ENCODE measurements at regions not wholly inside any gene's neighbourhood (a gene's known extent, or its start where the extent isn't known, plus 50 kb on each side); places are given as distances from the start of the nearest gene placed in this dataset.

GRCh38 chr3:87615506-87615905, 339.1 kb upstream of the POU1F1 start:
- H3K79me1 ChIP-seq (ENCODE audit: low read depth in 1 of 2, low read length in 2 of 2): no peaks in the 10 kb centered on the region
- WGBS, 2 experiments (ENCODE audit: extremely low coverage in 2 of 2, insufficient read length in 1 of 2): 72% methylated on average over 2 of the region's 4 CpGs; no CpG with 5 or more reads in 1 of the 2 experiments
- DNase-seq (no peak), ATAC-seq (ENCODE audit: low read depth) (no peak)
- in situ Hi-C loops (cut with MboI; ENCODE audit: low sequenced_read_pairs) (no loop called here), intact Hi-C loops (cut with micrococcal nuclease) (loop anchor here (2.0 kb wide), 1 partner anchor 151 kb away; no protein-coding TSS in a partner anchor), dilution Hi-C loops (cut with HindIII; ENCODE audit: low sequenced_read_pairs, unreplicated experiment) (no loop called here)
- H3K4me1 ChIP-seq (ENCODE audit: control insufficient read depth, insufficient read depth, low read length): no peaks in the 10 kb centered on the region
- H2BK120ac ChIP-seq (ENCODE audit: low read depth, low read length): no peak overlapping the region
- no peak overlapping the region for H3K27ac ChIP-seq (ENCODE audit: insufficient read depth, low read length)
- H4K5ac ChIP-seq (ENCODE audit: low read depth, low read length): no peak overlapping the region
- no peak overlapping the region for H3K4me3 ChIP-seq (ENCODE audit: insufficient read depth, low read depth, low read length)
- no peak overlapping the region for H3K56ac ChIP-seq (ENCODE audit: extremely low read depth, insufficient read depth, low read length)
- CTCF ChIA-PET: no interaction called here
- H2BK5ac ChIP-seq (ENCODE audit: low read depth, low read length, poor library complexity, severe bottlenecking): no peak overlapping the region
- no peak overlapping the region for H3K14ac ChIP-seq (replicated peaks; ENCODE audit: low read depth, low read length)
- H3K18ac ChIP-seq (ENCODE audit: low read depth, low read length): no peak overlapping the region
- H2AK9ac ChIP-seq (replicated peaks; ENCODE audit: low read depth, low read length, poor library complexity): no peak overlapping the region
- no peak overlapping the region for H2BK20ac ChIP-seq (ENCODE audit: low read depth, low read length)
- no peaks in the 10 kb centered on the region for H3K27me3 ChIP-seq (ENCODE audit: control insufficient read depth, insufficient read depth, low read length)
- H3K36me3 ChIP-seq (ENCODE audit: control insufficient read depth, insufficient read depth, low read length): no peaks in the 10 kb centered on the region
- no peak overlapping the region for H2AK5ac ChIP-seq (ENCODE audit: low read depth, low read length)
- H4K20me1 ChIP-seq (ENCODE audit: insufficient read depth, low read length): no peaks in the 10 kb centered on the region
- peaks cover 19% of the 10 kb centered on the region for H3K9me3 ChIP-seq (ENCODE audit: control insufficient read depth, insufficient read depth, low read length)
- no peak overlapping the region for H2BK15ac ChIP-seq (ENCODE audit: low read depth, low read length)
- TF ChIP-seq BHLHE40 (IDR thresholded peaks at IDR 0.05; ENCODE audit: low read depth, low read length): no peak
- TF ChIP-seq SMC3 (IDR thresholded peaks at IDR 0.05; ENCODE audit: low read depth, low read length): no peak
- TF ChIP-seq RFX5 (IDR thresholded peaks at IDR 0.05; ENCODE audit: low read depth, low read length): no peak
- no peak for TF ChIP-seq CHD1 (IDR thresholded peaks at IDR 0.05; ENCODE audit: low read depth, low read length)
- TF ChIP-seq NFE2L2 (IDR thresholded peaks at IDR 0.05; ENCODE audit: low read depth, low read length): no peak
- TF ChIP-seq, protein P1, sequence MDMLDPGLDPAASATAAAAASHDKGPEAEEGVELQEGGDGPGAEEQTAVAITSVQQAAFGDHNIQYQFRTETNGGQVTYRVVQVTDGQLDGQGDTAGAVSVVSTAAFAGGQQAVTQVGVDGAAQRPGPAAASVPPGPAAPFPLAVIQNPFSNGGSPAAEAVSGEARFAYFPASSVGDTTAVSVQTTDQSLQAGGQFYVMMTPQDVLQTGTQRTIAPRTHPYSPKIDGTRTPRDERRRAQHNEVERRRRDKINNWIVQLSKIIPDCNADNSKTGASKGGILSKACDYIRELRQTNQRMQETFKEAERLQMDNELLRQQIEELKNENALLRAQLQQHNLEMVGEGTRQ (IDR thresholded peaks at IDR 0.05; ENCODE audit: low read depth, low read length): no peak
- TF ChIP-seq FOS (IDR thresholded peaks at IDR 0.05; ENCODE audit: low read depth, low read length): no peak
- no peak for TF ChIP-seq MAZ (IDR thresholded peaks at IDR 0.05; ENCODE audit: borderline replicate concordance, low read depth, low read length)
- TF ChIP-seq RCOR1 (IDR thresholded peaks at IDR 0.05; ENCODE audit: insufficient replicate concordance, low read length): no peak
- TF ChIP-seq, protein P2, sequence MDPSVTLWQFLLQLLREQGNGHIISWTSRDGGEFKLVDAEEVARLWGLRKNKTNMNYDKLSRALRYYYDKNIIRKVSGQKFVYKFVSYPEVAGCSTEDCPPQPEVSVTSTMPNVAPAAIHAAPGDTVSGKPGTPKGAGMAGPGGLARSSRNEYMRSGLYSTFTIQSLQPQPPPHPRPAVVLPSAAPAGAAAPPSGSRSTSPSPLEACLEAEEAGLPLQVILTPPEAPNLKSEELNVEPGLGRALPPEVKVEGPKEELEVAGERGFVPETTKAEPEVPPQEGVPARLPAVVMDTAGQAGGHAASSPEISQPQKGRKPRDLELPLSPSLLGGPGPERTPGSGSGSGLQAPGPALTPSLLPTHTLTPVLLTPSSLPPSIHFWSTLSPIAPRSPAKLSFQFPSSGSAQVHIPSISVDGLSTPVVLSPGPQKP (IDR thresholded peaks at IDR 0.05; ENCODE audit: borderline replicate concordance, low read depth, low read length): no peak
- TF ChIP-seq RAD21 (IDR thresholded peaks at IDR 0.05; ENCODE audit: low read length): no peak
- TF ChIP-seq CEBPB (IDR thresholded peaks at IDR 0.05; ENCODE audit: low read depth, low read length): no peak
- TF ChIP-seq, protein P3, sequence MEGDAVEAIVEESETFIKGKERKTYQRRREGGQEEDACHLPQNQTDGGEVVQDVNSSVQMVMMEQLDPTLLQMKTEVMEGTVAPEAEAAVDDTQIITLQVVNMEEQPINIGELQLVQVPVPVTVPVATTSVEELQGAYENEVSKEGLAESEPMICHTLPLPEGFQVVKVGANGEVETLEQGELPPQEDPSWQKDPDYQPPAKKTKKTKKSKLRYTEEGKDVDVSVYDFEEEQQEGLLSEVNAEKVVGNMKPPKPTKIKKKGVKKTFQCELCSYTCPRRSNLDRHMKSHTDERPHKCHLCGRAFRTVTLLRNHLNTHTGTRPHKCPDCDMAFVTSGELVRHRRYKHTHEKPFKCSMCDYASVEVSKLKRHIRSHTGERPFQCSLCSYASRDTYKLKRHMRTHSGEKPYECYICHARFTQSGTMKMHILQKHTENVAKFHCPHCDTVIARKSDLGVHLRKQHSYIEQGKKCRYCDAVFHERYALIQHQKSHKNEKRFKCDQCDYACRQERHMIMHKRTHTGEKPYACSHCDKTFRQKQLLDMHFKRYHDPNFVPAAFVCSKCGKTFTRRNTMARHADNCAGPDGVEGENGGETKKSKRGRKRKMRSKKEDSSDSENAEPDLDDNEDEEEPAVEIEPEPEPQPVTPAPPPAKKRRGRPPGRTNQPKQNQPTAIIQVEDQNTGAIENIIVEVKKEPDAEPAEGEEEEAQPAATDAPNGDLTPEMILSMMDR (conservative IDR thresholded peaks at IDR 0.05; ENCODE audit: low read depth, low read length): no peak
- no peak for TF ChIP-seq POLR2A (IDR thresholded peaks at IDR 0.05; ENCODE audit: low read depth, low read length)
- H4K91ac ChIP-seq (ENCODE audit: insufficient read depth, low read depth, low read length): no peak overlapping the region
- no peak overlapping the region for H3K4me2 ChIP-seq (ENCODE audit: low read depth, low read length)
- no peak overlapping the region for H4K8ac ChIP-seq (ENCODE audit: low read depth in 2 of 2, low read length in 2 of 2)
- no peaks in the 10 kb centered on the region for H3K9me1 ChIP-seq (ENCODE audit: insufficient read depth, low read length)
- H3K23ac ChIP-seq (ENCODE audit: low read depth, low read length): no peak overlapping the region
- H3K9ac ChIP-seq (ENCODE audit: low read depth, low read length): no peak overlapping the region
- no peak overlapping the region for H3K4ac ChIP-seq (ENCODE audit: low read depth, low read length)
- POLR2A ChIA-PET (ENCODE audit: unreplicated experiment): no interaction called here
- no TSS peak for BruUV-seq (replicated peaks)
- H2AFZ ChIP-seq (replicated peaks; ENCODE audit: low read length, poor library complexity): no peak overlapping the region

All from IMR-90 (cell line).